Testis (tissue), 2 donors: ENCODE measurements at regions not wholly inside any gene's neighbourhood (a gene's known extent, or its start where the extent isn't known, plus 50 kb on each side); places are given as distances from the start of the nearest gene placed in this dataset.

Experiments used
- DNase-seq: peaks from one replicate; pipeline ENCODE4 v3.0.0-alpha.2; 2019
- H3K27ac ChIP-seq, 2 donors: fragments of 200-600 bp; sonication (generic); one replicate each; pipeline ENCODE4 v1.5.1; 2019
- H3K27me3 ChIP-seq: fragments of 200-600 bp; sonication (generic); one replicate; pipeline ENCODE4 v1.5.1; 2019
- H3K36me3 ChIP-seq: fragments of 200-600 bp; sonication (generic); one replicate; pipeline ENCODE4 v1.5.1; 2017; ENCODE audit warnings: low read depth; ENCODE audit errors: missing control alignments
- H3K4me1 ChIP-seq: fragments of 200-600 bp; sonication (generic); one replicate; pipeline ENCODE4 v1.5.1; 2019
- H3K4me3 ChIP-seq, 2 donors: fragments of 200-600 bp; sonication (generic); one replicate each; pipeline ENCODE4 v1.5.1; 2017 to 2019
- H3K9me3 ChIP-seq: fragments of 200-600 bp; sonication (generic); one replicate; pipeline ENCODE4 v1.5.1; 2017
- POLR2A ChIP-seq: fragments of 450-650 bp; IDR thresholded peaks from one replicate; pipeline ENCODE4 v1.6.1; 2017; ENCODE audit warnings: antibody characterized with exemption, mild to moderate bottlenecking, moderate library complexity
- WGBS, 2 donors: methylation state at CpG; one replicate each; pipeline ENCODE4 v1.1.5; 2018; 5-methylcytosine and 5-hydroxymethylcytosine counted together
- intact Hi-C: fragments of 100-400 bp; cut with DNase I; formaldehyde crosslinking; loops from one replicate; pipeline ENCODE4 v1.15.1; 2023; ENCODE audit warnings: low total_unique reads
- TF ChIP-seq, protein P1 (sequence below), 3 experiments: fragments of 450-650 bp in 2 of 3; fragments of 200-600 bp in 1 of 3; sonication (generic) in 1 of 3; IDR thresholded peaks; one replicate each; pipeline ENCODE4 v1.5.1; 2016 to 2019; ENCODE audit warnings: antibody characterized with exemption in 3 of 3, mild to moderate bottlenecking in 2 of 3, moderate library complexity in 1 of 3

DNA sequence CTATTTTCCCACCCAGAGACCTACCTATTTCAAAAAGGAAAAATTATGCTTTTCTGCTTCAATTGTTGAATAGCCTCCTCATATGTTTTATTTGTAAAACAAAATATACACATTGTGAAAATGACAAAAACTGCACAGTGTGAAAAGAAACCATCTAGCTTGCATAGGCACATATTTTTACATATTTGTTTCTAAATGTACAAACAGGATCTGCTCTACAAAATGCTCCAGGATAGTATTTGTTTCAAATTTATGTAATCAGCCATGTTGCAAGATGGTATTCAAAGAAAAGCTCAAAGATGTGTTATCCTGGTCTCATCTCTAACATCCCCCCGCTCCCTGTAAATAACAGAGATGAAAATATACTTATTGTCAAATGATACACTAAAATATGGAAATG, 366.1 kb upstream of the MPDZ start:
- intact Hi-C loops: no loop called here
- Histone ChIP-seq H3K36me3 (no peaks in the 10 kb centered on the region), H3K4me1 (no peaks in the 10 kb centered on the region), H3K27me3 (no peaks in the 10 kb centered on the region), H3K9me3 (no peaks in the 10 kb centered on the region), H3K27ac (no peak overlapping the region), H3K4me3 (no peak overlapping the region)
- TF ChIP-seq, protein P1, sequence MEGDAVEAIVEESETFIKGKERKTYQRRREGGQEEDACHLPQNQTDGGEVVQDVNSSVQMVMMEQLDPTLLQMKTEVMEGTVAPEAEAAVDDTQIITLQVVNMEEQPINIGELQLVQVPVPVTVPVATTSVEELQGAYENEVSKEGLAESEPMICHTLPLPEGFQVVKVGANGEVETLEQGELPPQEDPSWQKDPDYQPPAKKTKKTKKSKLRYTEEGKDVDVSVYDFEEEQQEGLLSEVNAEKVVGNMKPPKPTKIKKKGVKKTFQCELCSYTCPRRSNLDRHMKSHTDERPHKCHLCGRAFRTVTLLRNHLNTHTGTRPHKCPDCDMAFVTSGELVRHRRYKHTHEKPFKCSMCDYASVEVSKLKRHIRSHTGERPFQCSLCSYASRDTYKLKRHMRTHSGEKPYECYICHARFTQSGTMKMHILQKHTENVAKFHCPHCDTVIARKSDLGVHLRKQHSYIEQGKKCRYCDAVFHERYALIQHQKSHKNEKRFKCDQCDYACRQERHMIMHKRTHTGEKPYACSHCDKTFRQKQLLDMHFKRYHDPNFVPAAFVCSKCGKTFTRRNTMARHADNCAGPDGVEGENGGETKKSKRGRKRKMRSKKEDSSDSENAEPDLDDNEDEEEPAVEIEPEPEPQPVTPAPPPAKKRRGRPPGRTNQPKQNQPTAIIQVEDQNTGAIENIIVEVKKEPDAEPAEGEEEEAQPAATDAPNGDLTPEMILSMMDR (IDR thresholded peaks at IDR 0.05): no peak
- no peak for TF ChIP-seq POLR2A
- DNase-seq: no peak
- WGBS, 2 donors: 96 to 100% methylated on average over 1 of the region's 1 CpG

DNA sequence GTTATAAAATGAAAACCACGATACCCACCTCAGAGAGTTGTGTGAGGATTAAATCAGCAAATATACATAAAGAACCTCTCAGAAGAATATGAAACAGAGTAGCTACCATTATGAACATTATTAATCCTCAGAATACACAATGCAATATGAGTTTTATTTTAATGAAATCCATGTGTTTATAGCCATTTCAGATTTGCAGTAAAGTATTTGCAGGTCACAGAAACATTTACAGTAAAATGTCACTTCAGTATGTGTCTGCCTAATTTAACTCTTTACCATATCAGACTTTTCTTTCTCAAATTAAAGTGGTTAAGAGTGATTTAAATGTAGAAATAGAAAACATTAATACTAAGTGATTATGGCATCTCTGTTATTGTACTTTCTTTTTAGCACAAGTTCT, 365.2 kb upstream of the MPDZ start:
- Histone ChIP-seq H3K9me3 (no peaks in the 10 kb centered on the region), H3K27ac (no peak overlapping the region), H3K4me1 (no peaks in the 10 kb centered on the region), H3K4me3 (no peak overlapping the region), H3K27me3 (no peaks in the 10 kb centered on the region), H3K36me3 (no peaks in the 10 kb centered on the region)
- TF ChIP-seq, protein P1 (IDR thresholded peaks at IDR 0.05): no peak
- TF ChIP-seq POLR2A: no peak
- WGBS, 2 donors: 78 to 88% methylated on average over 1 of the region's 1 CpG
- DNase-seq: no peak
- intact Hi-C loops: no loop called here

DNA sequence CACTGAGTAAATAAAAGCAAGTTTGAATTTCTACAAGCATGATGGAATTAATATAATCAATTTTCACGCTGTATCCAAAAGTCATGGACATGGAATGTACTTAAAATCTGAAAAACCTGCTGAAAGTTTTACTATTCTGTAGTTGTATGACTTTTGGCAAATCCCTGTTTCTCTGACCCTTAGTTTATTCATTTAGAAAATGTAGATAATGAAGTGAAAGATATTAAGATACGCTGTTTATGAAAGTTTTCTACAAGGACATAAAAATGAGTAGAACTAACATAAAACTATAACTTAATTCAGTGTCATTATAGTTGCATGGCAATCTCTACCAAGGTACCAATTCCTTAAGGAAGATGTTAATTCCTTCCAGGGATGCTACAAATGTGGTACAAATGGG, 363.2 kb upstream of the MPDZ start:
- Histone ChIP-seq H3K27ac (no peak overlapping the region), H3K4me1 (no peaks in the 10 kb centered on the region)
- WGBS, 2 donors: 91 to 92% methylated on average over 2 of the region's 2 CpGs

DNA sequence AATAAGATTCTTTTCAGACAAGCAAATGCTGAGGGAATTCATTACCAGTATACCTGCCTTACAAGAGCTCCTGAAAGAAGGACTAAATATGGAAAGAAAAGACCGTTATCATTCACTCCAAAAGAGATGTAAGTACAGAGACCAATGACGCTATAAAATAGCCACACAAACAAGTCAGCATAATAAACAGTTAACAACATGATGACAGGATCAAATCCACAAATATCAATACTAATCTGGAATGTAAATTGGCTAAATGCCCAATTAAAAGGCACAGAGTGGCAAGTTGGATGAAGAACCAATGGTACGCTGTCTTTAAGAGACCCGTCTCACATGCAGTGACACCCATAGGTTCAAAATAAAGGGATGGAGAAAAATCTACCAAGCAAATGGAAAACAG, 349.6 kb upstream of the MPDZ start:
- 72 to 94% methylated on average over 4 of the region's 4 CpGs for WGBS, 2 donors

More for the DNA sequence above, 363.2 kb upstream of the MPDZ start:
- no peak for DNase-seq
- no peaks in the 10 kb centered on the region for H3K36me3 ChIP-seq
- intact Hi-C loops: no loop called here
- no peaks in the 10 kb centered on the region for H3K9me3 ChIP-seq
- H3K4me3 ChIP-seq: no peak overlapping the region
- TF ChIP-seq, protein P1 (IDR thresholded peaks at IDR 0.05): no peak
- no peak for TF ChIP-seq POLR2A
- no peaks in the 10 kb centered on the region for H3K27me3 ChIP-seq

DNA sequence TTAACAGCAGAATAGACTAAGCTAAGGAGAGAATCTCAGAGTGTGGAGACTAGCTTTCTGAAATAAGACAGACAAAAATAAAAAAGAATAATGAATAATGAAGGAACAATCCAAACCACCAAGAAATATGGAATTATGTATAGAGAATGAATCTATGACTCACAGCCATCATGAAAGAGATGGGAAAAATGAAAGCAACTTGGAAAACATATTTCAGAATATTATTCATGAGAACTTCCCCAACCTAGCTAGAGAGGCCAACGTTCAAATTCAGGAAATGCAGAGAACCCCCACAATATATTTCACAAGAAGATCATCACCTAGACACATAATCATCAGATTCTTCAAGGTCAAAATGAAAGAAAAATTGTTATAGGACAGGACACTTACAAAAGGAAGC, 349.0 kb upstream of the MPDZ start:
- intact Hi-C loops: no loop called here
- Histone ChIP-seq H3K27me3 (no peaks in the 10 kb centered on the region), H3K9me3 (no peaks in the 10 kb centered on the region), H3K36me3 (no peaks in the 10 kb centered on the region), H3K27ac (no peak overlapping the region), H3K4me3 (no peak overlapping the region), H3K4me1 (no peaks in the 10 kb centered on the region)
- TF ChIP-seq, protein P1 (IDR thresholded peaks at IDR 0.05): no peak
- no peak for TF ChIP-seq POLR2A
- 88 to 91% methylated on average over 1 of the region's 1 CpG for WGBS, 2 donors
- no peak for DNase-seq

More for the DNA sequence above, 349.6 kb upstream of the MPDZ start:
- H3K27ac ChIP-seq: no peak overlapping the region
- H3K9me3 ChIP-seq: no peaks in the 10 kb centered on the region
- no peaks in the 10 kb centered on the region for H3K36me3 ChIP-seq
- intact Hi-C loops: no loop called here
- TF ChIP-seq POLR2A: no peak
- TF ChIP-seq, protein P1 (IDR thresholded peaks at IDR 0.05): no peak
- no peak overlapping the region for H3K4me3 ChIP-seq
- H3K27me3 ChIP-seq: no peaks in the 10 kb centered on the region
- no peak for DNase-seq
- no peaks in the 10 kb centered on the region for H3K4me1 ChIP-seq
